Trophoblast cell (in vitro differentiated cells and primary cell): ENCODE measurements at regions not wholly inside any gene's neighbourhood (a gene's known extent, or its start where the extent isn't known, plus 50 kb on each side); places are given as distances from the start of the nearest gene placed in this dataset.
"Not testable (repeated sequence)": the region's sequence is repeated elsewhere in the genome, so short reads cannot be mapped to it uniquely, and the experiment has no call there.

ENCODE experiments used
- DNase-seq, 2 donors: peaks; one replicate each; pipeline ENCODE4 v3.0.0-alpha.2; 2016
- H2AFZ ChIP-seq: 2 replicates; pipeline ENCODE4 v1.6.1; 2013; ENCODE audit warnings: low read length, moderate library complexity, mild to moderate bottlenecking; ENCODE audit not compliant: insufficient read depth, poor library complexity
- H2AK5ac ChIP-seq: 2 replicates; pipeline ENCODE4 v1.6.1; 2013; ENCODE audit warnings: mild to moderate bottlenecking, low read length
- H2BK120ac ChIP-seq: 2 replicates; pipeline ENCODE4 v1.6.1; 2013; ENCODE audit warnings: low read length, mild to moderate bottlenecking, moderate library complexity; ENCODE audit not compliant: insufficient read depth, poor library complexity
- H2BK12ac ChIP-seq: 2 replicates; pipeline ENCODE4 v1.6.1; 2013; ENCODE audit warnings: mild to moderate bottlenecking, low read length, moderate library complexity
- H2BK5ac ChIP-seq: 2 replicates; pipeline ENCODE4 v1.6.1; 2013; ENCODE audit warnings: low read length, low read depth, moderate library complexity, mild to moderate bottlenecking; ENCODE audit not compliant: poor library complexity
- H3K14ac ChIP-seq: 2 replicates; pipeline ENCODE4 v1.6.1; 2013; ENCODE audit warnings: mild to moderate bottlenecking, low read length
- H3K18ac ChIP-seq: 2 replicates; pipeline ENCODE4 v1.6.1; 2013; ENCODE audit warnings: mild to moderate bottlenecking, low read length
- H3K23ac ChIP-seq: 2 replicates; pipeline ENCODE4 v1.6.1; 2013; ENCODE audit warnings: low read length
- H3K27ac ChIP-seq: 2 replicates; pipeline ENCODE4 v1.5.1; 2013; ENCODE audit warnings: low read depth, mild to moderate bottlenecking, inconsistent platforms, low read length, moderate library complexity
- H3K27me3 ChIP-seq: 2 replicates; pipeline ENCODE4 v1.6.1; 2013; ENCODE audit warnings: inconsistent platforms, mild to moderate bottlenecking, low read length, moderate library complexity; ENCODE audit not compliant: insufficient read depth
- H3K36me3 ChIP-seq, 2 experiments: 1 replicate in 1 of 2; 2 replicates in 1 of 2; pipeline ENCODE4 v1.6.1; 2013; ENCODE audit warnings: low read length in 2 of 2, mild to moderate bottlenecking in 2 of 2, moderate library complexity in 1 of 2; ENCODE audit not compliant: insufficient read depth in 2 of 2, control insufficient read depth in 1 of 2
- H3K4ac ChIP-seq: 2 replicates; pipeline ENCODE4 v1.6.1; 2013; ENCODE audit warnings: low read depth, mild to moderate bottlenecking, low read length, moderate library complexity
- H3K4me1 ChIP-seq, 2 experiments: 1 replicate in 1 of 2; 2 replicates in 1 of 2; pipeline ENCODE4 v1.6.1; 2013; ENCODE audit warnings: low read length in 2 of 2, mild to moderate bottlenecking in 2 of 2, moderate library complexity in 1 of 2; ENCODE audit not compliant: insufficient read depth in 2 of 2, control insufficient read depth in 1 of 2
- H3K4me2 ChIP-seq: 2 replicates; pipeline ENCODE4 v1.6.1; 2013; ENCODE audit warnings: inconsistent platforms, mild to moderate bottlenecking, low read length, moderate library complexity
- H3K4me3 ChIP-seq: 2 replicates; pipeline ENCODE4 v1.5.1; 2013; ENCODE audit warnings: mild to moderate bottlenecking, low read depth, low read length, inconsistent platforms
- H3K79me1 ChIP-seq: one replicate; pipeline ENCODE4 v1.6.1; 2013; ENCODE audit warnings: low read length
- H3K79me2 ChIP-seq: 2 replicates; pipeline ENCODE4 v1.6.1; 2013; ENCODE audit warnings: low read length, mild to moderate bottlenecking; ENCODE audit not compliant: control insufficient read depth, insufficient read depth, poor library complexity
- H3K9ac ChIP-seq: 2 replicates; pipeline ENCODE4 v1.6.1; 2013; ENCODE audit warnings: mild to moderate bottlenecking, low read length
- H3K9me3 ChIP-seq: 2 replicates; pipeline ENCODE4 v1.6.1; 2013; ENCODE audit warnings: low read depth, mild to moderate bottlenecking, control low read depth, inconsistent platforms, low read length; ENCODE audit not compliant: insufficient read depth
- H4K12ac ChIP-seq: 2 replicates; pipeline ENCODE4 v1.6.1; 2013; ENCODE audit warnings: low read depth, mild to moderate bottlenecking, low read length, moderate library complexity
- H4K8ac ChIP-seq: 2 replicates; pipeline ENCODE4 v1.6.1; 2013; ENCODE audit warnings: low read depth, mild to moderate bottlenecking, low read length, moderate library complexity
- H4K91ac ChIP-seq: one replicate; pipeline ENCODE4 v1.6.1; 2013; ENCODE audit warnings: low read depth, mild to moderate bottlenecking, low read length, moderate library complexity
- whole genome bisulfite sequencing: extraction: QIAGEN DNeasy Blood & Tissue Kit; methylation state at CpG from one replicate; pipeline ENCODE4 v1.1.7; 2013; ENCODE audit warnings: missing lambda C conversion rate; ENCODE audit not compliant: insufficient read length, insufficient coverage; ENCODE audit errors: extremely low coverage; 5-methylcytosine and 5-hydroxymethylcytosine counted together

GRCh38 chr11:22127981-22128380, 64.9 kb upstream of the ANO5 start:
- H2BK5ac ChIP-seq, H3K9me3 ChIP-seq, H3K4me1 ChIP-seq, H4K8ac ChIP-seq, H3K4me3 ChIP-seq, H4K91ac ChIP-seq, H3K27ac ChIP-seq, H3K4me2 ChIP-seq, H3K79me2 ChIP-seq, H3K4ac ChIP-seq, H3K14ac ChIP-seq, H3K79me1 ChIP-seq, H4K12ac ChIP-seq, H3K23ac ChIP-seq, H2AFZ ChIP-seq, DNase-seq, H2AK5ac ChIP-seq, H3K18ac ChIP-seq, H3K27me3 ChIP-seq, H3K36me3 ChIP-seq, H2BK12ac ChIP-seq, H3K9ac ChIP-seq, H2BK120ac ChIP-seq: not testable (repeated sequence)
- WGBS: no CpG with 5 or more reads among the region's 2 CpGs

GRCh38 chr11:22130462-22131053, 62.3 kb upstream of the ANO5 start:
- H3K4ac ChIP-seq: no peak overlapping the region
- no peak overlapping the region for H2AK5ac ChIP-seq
- no peaks in the 10 kb centered on the region for H3K36me3 ChIP-seq
- H4K12ac ChIP-seq: no peak overlapping the region
- H2BK120ac ChIP-seq: no peak overlapping the region
- H4K91ac ChIP-seq: no peak overlapping the region
- peak in 1 of 2 donors; percentile 41 for DNase-seq
- H3K79me1 ChIP-seq: no peaks in the 10 kb centered on the region
- no peak overlapping the region for H3K4me2 ChIP-seq
- H3K14ac ChIP-seq: no peak overlapping the region
- H3K27ac ChIP-seq: no peak overlapping the region
- H3K23ac ChIP-seq: no peak overlapping the region
- H3K4me3 ChIP-seq: no peak overlapping the region
- H3K4me1 ChIP-seq: no peaks in the 10 kb centered on the region
- WGBS: no CpG with 5 or more reads among the region's 3 CpGs
- no peaks in the 10 kb centered on the region for H3K27me3 ChIP-seq
- no peaks in the 10 kb centered on the region for H3K79me2 ChIP-seq
- H2AFZ ChIP-seq: no peak overlapping the region
- no peak overlapping the region for H3K9ac ChIP-seq
- H3K18ac ChIP-seq: no peak overlapping the region
- peaks cover 2% of the 10 kb centered on the region for H3K9me3 ChIP-seq
- H2BK12ac ChIP-seq: no peak overlapping the region
- H2BK5ac ChIP-seq: no peak overlapping the region
- H4K8ac ChIP-seq: no peak overlapping the region

- H3K4me2 ChIP-seq: no peak overlapping the region
- H2BK12ac ChIP-seq: no peak overlapping the region
- H4K91ac ChIP-seq: no peak overlapping the region
- no peak overlapping the region for H3K4me3 ChIP-seq
- no peak overlapping the region for H2BK5ac ChIP-seq
- no peaks in the 10 kb centered on the region for H3K27me3 ChIP-seq
- no peak overlapping the region for H3K4ac ChIP-seq
- H3K27ac ChIP-seq: no peak overlapping the region
- no peak overlapping the region for H4K12ac ChIP-seq
- H3K79me1 ChIP-seq: no peaks in the 10 kb centered on the region
- no peaks in the 10 kb centered on the region for H3K79me2 ChIP-seq
- no peak overlapping the region for H2BK120ac ChIP-seq
- no peak overlapping the region for H3K18ac ChIP-seq
- no peak overlapping the region for H3K23ac ChIP-seq
- no peak overlapping the region for H3K9ac ChIP-seq
- no peaks in the 10 kb centered on the region for H3K4me1 ChIP-seq
- DNase-seq: no peak
- no peaks in the 10 kb centered on the region for H3K36me3 ChIP-seq
- H3K14ac ChIP-seq: no peak overlapping the region
- no peak overlapping the region for H2AK5ac ChIP-seq
- no peak overlapping the region for H2AFZ ChIP-seq
- H4K8ac ChIP-seq: no peak overlapping the region
- H3K9me3 ChIP-seq: no peaks in the 10 kb centered on the region
Observed at GRCh38 chr11:22133776-22134175, 59.1 kb upstream of the ANO5 start.

- Histone ChIP-seq H4K91ac (no peak overlapping the region), H3K79me1 (no peaks in the 10 kb centered on the region), H3K27me3 (no peaks in the 10 kb centered on the region), H3K4me3 (no peak overlapping the region), H3K4ac (no peak overlapping the region), H4K8ac (no peak overlapping the region), H3K14ac (no peak overlapping the region), H3K4me1 (no peaks in the 10 kb centered on the region), H3K27ac (no peak overlapping the region), H2BK120ac (no peak overlapping the region), H2AFZ (no peak overlapping the region), H4K12ac (no peak overlapping the region), H3K18ac (no peak overlapping the region), H3K9me3 (no peaks in the 10 kb centered on the region), H2AK5ac (no peak overlapping the region), H2BK5ac (no peak overlapping the region), H2BK12ac (no peak overlapping the region), H3K36me3 (no peaks in the 10 kb centered on the region), H3K4me2 (no peak overlapping the region), H3K9ac (no peak overlapping the region), H3K23ac (no peak overlapping the region), H3K79me2 (no peaks in the 10 kb centered on the region)
- no peak for DNase-seq
Observed at GRCh38 chr11:22138264-22138663, 54.6 kb upstream of the ANO5 start.
